CD4-positive, alpha-beta T cell treated with Interleukin-6 at 100 ng/mL for 8 hours (primary cell): ENCODE measurements at regions not wholly inside any gene's neighbourhood (a gene's known extent, or its start where the extent isn't known, plus 50 kb on each side); places are given as distances from the start of the nearest gene placed in this dataset.
"Not testable (repeated sequence)": the region's sequence is repeated elsewhere in the genome, so short reads cannot be mapped to it uniquely, and the experiment has no call there.

Source experiments
- DNase-seq: peaks from one replicate; pipeline ENCODE4 v3.0.0-alpha.2; 2020; ENCODE audit warnings: mixed read lengths, low spot score

GRCh38 chr2:111316881-111317549 lies 196.3 kb downstream of the BCL2L11 start:
- DNase-seq: not testable (repeated sequence)

DNA sequence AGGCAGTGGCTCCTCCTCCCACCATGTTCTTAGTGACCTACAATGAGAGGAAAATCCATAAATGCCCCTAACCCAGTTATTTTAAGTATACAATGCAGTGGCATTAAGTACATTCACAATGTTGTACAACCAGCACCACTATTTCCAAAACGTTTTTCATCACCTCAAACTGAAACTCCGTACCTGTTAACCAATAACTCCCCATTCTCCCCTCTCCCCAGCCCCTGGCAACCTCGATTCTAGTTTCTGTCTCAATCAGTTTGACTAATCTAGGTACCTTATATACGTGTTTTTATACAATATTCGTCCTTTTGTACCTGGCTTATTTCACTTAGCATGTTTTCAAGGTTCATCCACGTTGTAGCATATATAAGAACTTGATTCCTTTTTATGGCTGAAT lies 198.8 kb downstream of the BCL2L11 start:
- not testable (repeated sequence) for DNase-seq

DNA sequence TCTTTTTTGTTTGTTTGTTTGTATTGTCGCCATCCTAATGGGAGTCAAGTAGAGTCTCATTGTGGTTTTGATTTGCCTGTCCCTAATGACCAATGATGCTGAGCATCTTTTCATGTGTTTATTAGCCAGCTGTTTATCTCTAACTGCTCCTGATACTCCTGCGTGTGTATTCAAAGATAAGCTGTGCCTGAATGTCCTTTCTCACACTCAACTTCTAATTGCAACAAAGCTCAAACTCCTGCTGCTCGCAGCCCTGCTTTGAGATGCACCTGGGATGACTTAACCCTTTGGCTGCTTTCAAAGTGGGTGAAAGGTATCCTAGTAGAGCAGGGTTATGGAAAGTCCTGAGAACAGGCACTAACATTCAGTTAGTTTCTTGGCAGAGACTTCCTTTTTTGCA lies 199.6 kb downstream of the BCL2L11 start:
- not testable (repeated sequence) for DNase-seq

DNA sequence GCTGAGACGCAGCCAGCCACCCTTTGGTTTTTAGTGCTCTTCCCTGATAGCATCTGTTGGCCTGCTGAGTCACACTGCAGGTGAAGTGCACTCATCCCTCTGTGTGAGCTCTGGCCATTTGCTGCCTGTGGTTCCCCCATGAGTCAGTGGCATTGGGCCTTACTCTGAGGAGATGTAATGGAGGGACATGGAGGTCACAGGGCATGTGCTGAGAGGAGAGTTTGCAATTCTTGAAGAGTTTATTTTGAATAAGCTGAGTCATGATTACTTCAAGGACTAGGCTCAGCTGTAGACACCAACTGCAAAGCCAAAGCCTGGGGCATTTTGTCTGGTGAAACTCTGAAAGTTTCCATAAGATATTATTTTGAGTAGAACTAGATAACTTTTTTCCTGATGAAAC lies 200.3 kb downstream of the BCL2L11 start:
- DNase-seq: not testable (repeated sequence)

GRCh38 chr2:111323384-111323783 lies 202.7 kb downstream of the BCL2L11 start:
- not testable (repeated sequence) for DNase-seq

- DNase-seq: not testable (repeated sequence)
Measured at GRCh38 chr2:111327726-111328125, 207.0 kb downstream of the BCL2L11 start.

- not testable (repeated sequence) for DNase-seq
Measured at GRCh38 chr2:111329309-111329708, 208.6 kb downstream of the BCL2L11 start.

- DNase-seq: not testable (repeated sequence)
Measured at GRCh38 chr2:111331099-111331724, 210.5 kb downstream of the BCL2L11 start.

DNA sequence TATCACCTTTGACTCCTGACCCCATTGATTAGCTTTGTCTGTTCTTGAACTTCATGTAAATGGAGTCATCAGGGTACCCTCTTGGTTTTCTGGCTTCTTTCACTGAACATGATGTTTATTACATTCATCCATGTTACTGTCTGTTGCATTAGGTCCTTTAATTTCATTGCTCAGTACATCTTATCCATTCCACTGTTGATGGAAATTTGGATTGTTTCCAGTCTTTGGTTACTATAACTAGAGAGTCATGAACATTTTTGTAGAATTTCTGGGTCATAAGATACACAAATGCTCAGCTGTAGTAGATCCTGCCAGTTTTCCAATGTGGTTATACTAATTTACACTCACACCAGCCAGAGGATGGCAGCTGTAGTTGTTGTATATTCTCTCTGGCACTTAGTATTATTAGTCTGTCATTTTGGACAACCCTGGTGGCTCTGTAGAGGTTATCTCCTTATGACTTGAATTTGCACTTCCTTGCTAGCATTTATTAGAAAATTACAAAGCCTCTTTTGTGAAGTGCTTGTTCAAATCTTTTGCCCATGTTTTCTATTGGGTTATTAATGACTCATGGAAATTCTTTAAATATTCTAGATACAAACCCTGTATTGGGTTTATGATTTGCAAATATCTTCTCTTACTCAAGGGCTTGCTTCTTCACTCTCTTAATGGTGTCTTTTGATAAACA lies 214.7 kb downstream of the BCL2L11 start:
- DNase-seq: not testable (repeated sequence)

GRCh38 chr2:111338474-111338873 lies 217.8 kb downstream of the BCL2L11 start:
- DNase-seq: not testable (repeated sequence)

GRCh38 chr2:111339476-111339875 lies 218.8 kb downstream of the BCL2L11 start:
- DNase-seq: not testable (repeated sequence)

DNA sequence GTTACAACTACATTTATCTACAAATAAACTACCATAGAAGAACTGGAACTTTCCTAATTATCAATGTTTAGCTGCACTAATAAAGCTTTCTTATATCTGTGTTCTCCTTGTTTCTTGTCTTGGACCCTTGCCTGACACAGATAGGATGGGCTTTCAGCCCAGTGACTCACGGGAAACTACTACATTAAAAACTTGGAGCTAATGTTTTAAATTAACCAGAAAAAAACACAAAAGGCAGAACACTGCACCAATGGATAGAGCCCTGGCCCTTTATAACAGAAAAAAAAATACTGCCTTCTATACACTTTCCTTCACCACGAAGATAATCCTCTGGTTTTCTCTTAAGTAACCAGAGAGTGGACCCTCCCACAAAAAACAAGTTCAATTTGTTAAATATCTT lies 223.9 kb downstream of the BCL2L11 start:
- not testable (repeated sequence) for DNase-seq

DNA sequence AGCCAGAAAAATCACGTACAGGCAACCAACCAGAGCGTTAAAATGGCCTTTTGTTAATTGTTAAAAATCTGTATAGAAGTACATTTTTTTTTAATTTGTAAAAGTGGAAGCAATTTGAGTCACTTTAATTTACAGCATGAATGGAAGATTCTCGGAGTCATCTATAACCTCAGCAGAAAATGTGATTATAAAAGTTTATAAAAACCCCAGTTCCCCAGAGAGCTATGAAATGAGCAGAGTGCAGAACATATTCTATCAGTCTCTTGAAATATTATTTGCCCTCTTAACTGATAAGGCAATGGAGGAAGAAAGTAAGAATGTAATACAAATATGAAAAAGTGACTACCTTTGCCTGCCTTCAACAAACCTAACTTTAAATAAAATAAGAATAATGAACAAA lies 224.7 kb downstream of the BCL2L11 start:
- DNase-seq: not testable (repeated sequence)

DNA sequence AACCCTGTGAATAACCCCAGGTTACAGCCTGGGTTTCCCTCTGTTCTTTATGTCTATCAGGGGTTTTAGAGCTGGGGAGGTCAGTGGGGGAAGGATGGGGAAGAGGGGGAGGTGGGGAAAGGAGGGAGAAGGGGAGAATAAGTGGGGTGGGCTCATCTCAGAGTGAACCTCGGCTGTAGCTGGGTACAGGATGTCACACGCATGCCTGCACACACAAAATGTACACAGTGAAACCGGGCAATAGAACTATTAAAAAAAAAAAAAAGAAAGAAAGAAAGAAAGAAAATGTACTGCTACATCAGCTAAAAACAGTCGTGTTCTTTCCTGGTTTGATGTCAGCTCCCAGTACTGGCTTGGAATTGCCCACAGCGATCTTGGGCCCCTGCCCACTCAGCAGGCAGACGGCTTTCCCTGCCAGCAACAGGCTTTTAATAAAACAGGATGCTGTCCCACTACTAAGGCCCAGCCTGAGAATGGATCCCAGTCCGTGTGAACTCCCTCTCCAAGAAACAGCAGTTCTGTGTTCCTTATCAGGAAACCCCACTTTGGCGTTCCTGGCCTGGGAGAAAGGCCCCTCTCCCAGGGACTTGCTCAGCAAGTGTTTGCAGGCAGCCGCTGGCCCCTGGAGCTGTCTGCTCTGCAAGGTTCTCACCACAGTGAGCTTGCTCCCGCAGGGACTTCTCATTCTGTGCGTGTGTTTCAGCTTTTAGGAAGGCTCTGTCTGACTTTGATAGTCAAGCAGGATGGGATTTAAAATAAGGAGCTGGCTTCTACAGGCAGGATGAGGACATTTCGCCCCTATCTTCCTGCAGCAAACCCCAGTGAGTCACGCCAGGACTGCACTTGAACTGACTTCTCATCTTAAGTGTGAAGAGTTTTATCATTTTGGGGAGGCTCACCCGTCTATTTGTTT lies 225.6 kb downstream of the BCL2L11 start:
- DNase-seq: not testable (repeated sequence)

GRCh38 chr2:111347695-111348094 lies 227.0 kb downstream of the BCL2L11 start:
- not testable (repeated sequence) for DNase-seq

DNA sequence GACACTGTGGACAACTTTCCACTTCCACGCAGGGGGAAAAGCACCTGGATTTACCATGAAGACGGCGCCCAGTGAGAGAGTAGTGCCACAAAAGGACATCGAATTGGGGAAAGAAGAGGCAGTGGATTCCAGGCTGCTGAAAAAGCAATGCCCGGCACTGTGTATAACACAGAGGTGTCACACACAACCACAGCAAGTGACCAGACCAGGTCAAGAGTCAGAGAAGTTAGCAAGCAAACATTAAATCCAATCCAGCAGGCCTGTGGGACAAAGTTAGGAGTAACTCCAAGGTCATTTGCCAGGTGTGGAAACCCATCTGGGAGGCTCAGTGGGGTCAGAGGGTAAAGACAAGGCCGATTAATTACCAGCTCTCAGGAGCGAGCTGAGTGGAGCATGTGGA lies 227.6 kb downstream of the BCL2L11 start:
- DNase-seq: not testable (repeated sequence)

DNA sequence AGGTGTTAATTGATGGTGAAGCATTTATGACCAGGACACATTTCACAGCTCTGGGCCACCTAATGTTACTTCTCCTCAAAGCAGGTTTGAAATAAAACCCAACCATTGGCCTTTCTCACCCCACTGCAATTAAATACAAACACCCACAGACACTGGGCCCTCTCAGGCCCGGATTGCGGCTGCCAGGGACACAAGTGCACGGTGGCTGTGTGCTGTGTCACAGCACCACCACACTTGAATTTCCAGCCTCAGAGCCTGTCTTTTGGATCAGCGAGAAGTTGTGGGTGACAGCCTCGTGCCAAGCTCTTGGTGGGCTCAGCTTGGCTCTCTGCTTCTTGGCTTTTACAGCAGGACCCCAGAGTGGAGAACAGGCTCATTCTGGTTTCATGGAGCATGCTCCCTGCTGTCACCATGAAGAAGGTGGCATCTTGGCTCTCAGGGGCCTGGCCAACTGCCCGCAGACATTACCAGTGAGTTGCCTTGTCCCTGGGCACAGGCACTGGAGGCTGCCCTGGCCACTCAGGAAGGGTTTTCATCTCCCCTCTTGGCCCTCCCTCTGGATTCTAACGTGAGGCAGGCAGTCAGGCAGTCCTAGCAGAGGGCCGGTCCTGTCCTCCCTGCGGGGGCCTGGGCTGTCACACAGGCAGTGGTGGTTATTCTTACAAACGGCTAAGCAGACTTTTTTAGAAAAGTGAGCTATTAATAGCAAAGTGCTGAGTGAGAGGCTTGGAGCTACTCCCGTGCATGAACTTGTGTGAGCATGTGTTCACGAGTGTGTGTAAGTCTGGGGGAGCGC lies 234.5 kb downstream of the BCL2L11 start:
- not testable (repeated sequence) for DNase-seq

GRCh38 chr2:111355823-111356511 lies 235.3 kb downstream of the BCL2L11 start:
- not testable (repeated sequence) for DNase-seq

- DNase-seq: not testable (repeated sequence)
Measured at GRCh38 chr2:111356512-111357031, 235.9 kb downstream of the BCL2L11 start.

GRCh38 chr2:111365986-111366640 lies 245.4 kb downstream of the BCL2L11 start:
- not testable (repeated sequence) for DNase-seq
